GM18867 (cell line): ENCODE measurements at regions not wholly inside any gene's neighbourhood (a gene's known extent, or its start where the extent isn't known, plus 50 kb on each side); places are given as distances from the start of the nearest gene placed in this dataset.

Source experiments
- ATAC-seq: cut with Tn5 transposase; IDR thresholded peaks from one replicate; pipeline ENCODE4 v1.9.1; 2021; ENCODE audit warnings: mild to moderate bottlenecking, moderate library complexity; ENCODE audit not compliant: unreplicated experiment

GRCh38 chr12:105937009-105937408 is 201.7 kb downstream of the NUAK1 start:
- ATAC-seq, result no peak

- ATAC-seq, result no peak
Measured at GRCh38 chr12:105939181-105939721, 199.5 kb downstream of the NUAK1 start.

DNA sequence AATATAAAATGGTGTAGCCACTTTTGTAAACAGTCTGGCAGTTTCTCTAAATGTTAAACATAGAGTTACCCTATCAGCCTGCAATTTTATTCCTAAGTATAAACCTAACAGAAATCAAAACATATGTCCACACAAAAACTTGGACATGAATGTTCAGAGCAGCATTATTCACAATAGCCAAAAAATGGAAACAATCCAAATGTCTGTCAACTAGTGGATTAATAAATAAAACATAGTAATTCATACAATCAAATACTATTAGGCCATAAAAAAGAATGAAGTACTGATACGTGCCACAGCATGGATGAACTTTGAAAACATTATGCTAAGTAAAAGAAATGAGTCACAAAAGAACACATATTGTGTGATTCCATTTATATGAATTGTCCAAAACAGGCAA is 196.5 kb downstream of the NUAK1 start:
- no peak for ATAC-seq

GRCh38 chr12:105943525-105943924 is 195.2 kb downstream of the NUAK1 start:
- no peak for ATAC-seq

DNA sequence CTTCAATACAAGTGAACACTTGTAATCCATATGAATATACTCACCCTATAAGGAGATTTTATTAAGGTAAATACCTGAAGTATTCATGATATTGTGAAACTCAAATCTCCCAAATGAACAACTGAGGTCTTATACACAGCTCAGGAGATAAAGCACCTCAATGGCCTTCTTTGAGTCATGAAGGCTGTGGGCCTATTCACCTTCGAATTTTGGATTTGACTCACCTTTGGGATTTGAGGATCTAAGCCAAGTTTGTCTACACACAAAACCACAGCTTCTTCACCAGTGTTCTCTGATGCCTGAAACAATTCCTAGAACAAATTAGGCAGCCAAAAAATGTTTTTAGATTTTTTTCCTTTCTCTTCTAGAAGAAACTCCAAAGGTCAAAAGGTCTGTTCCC is 194.1 kb downstream of the NUAK1 start:
- no peak for ATAC-seq

GRCh38 chr12:105945880-105946279 is 192.9 kb downstream of the NUAK1 start:
- ATAC-seq, result no peak

GRCh38 chr12:105946493-105946901 is 192.3 kb downstream of the NUAK1 start:
- ATAC-seq, result no peak

- no peak for ATAC-seq
Measured at GRCh38 chr12:105947906-105948305, 190.8 kb downstream of the NUAK1 start.

- no peak for ATAC-seq
Measured at GRCh38 chr12:105948331-105948730, 190.4 kb downstream of the NUAK1 start.

DNA sequence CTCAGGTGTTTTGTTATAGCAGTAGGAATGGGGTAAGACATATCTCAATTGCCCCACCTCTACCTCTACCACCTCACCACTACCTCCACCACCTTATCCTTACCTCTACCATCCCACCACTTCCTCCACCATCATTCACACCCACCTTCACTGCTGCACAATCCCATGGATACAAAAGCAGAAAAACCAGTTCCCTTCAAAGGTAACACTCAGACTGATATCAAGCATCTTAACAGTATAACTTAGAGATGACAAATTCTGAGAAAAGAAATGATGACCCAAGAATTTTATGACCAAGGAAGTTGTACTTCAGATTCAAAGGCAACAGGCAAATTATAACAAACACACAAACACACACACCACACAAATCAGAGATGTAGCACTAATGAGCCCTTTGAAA is 189.4 kb downstream of the NUAK1 start:
- no peak for ATAC-seq

GRCh38 chr12:105951732-105952131 is 187.0 kb downstream of the NUAK1 start:
- ATAC-seq, result no peak

DNA sequence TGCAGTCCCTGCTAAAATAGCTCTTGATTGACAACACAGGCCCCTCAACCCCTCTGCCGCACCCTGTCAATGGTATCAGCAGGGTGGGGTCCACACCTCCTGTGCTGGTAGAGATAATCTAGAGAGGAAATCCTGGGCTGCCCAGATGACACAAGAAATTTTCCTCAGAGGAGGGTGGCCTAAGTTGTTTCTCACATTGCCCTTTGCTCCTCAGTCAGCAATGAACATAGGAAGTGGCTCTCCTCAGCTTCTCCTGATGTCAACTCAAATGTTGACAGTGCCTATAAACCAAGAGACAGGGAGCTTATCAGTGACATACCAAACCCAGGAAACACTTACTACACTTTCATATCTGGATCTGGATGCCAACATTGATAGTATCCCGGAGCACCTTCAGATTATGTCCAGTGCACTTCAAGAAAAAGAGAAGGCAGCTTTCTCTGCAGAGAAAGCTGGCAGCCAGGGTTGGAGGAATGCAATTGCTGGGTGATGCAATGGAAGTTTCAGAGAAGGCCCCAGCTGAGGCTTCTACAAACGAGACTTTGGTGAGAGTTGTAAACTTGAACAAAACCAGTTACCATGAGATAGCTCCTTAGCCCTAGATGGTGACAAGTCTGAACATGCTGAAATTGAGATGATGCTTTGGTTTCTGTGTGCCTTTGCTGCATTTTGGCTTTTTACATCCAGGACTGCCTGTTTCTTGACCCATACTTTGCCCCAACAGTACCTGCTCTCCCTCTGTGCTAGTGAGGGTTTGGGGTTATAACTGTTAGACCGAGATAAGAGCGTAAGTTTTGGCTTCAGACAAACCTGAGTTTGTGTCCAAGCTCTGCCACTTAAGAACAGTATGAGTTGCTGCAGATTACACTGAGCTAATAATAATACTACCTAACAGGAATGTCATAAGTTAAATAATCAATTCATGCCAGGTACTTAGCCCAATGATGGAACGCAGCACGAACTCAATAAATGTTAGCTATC is 183.5 kb downstream of the NUAK1 start:
- ATAC-seq, result no peak

GRCh38 chr12:105955976-105956375 is 182.8 kb downstream of the NUAK1 start:
- ATAC-seq, result no peak

DNA sequence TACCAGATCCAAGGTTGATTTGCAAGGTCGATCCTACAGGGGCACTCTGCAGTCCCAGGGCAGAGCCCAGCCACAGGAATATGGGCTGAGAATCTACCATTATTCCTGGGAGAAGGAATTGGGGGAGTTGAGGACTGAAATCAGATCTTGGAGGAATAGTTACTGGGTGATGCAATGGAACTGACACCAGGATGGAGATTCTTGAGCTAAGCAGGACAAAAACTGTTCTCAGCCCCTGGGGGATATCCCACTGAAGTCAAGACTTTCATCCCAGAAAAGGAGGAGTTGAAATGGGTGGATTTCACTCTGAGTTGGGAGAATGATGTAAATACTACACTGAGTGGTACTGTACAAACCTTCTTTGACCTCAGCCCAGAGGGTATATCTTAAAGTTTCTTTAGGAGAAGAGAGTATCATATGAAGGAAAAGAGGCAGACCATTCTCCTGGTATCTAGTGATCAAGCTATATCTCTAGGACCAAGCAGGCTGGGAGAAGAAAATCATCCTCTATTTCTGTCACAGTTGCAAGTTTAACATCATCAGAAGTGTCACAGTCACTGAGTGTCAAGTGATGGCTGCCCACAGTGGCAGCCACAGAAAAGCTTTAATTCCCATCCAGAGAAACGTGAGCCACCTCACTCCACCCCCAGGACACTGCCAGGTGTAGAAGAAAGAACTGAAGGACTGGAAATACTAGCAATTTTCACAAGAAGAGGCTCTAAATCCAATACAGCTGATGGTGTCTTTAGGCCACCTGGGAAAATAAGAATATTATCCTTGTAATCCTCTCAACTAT is 181.9 kb downstream of the NUAK1 start:
- no peak for ATAC-seq

- no peak for ATAC-seq
Measured at GRCh38 chr12:105960319-105961083, 178.3 kb downstream of the NUAK1 start.

GRCh38 chr12:105961821-105962671 is 176.7 kb downstream of the NUAK1 start:
- no peak for ATAC-seq

DNA sequence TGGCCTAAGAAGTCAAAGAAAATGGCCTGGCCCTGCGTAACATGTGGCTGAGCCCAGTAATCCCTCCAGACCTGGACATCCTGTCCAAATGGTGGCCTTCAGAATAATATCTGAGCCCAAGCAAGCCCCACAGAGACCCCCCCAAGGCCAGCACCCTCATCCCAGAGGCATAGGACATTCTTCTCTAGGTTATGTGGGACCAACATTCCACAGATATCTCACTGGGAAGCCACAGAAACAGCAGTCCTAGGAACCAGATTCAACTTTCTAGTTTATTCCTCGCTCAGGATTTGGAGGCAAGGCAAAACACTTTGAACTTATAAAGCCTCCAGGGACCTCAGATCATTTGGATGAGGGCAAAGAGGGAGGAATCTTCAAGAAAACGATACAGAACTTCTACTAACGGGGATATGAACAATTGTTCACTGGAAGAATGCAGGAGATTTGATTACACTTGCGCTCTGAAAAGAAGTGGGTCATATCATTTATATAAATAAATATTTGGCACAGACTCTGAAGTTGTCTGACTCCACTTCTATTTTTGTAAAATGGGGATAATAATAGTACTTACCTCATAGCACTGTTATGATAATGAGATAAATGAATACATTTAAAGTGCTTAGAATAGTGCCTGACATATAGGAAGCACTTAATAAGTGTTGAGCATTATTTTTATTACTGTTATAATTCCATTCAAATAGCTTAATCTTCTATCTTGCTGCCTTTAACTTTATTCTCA is 171.5 kb downstream of the NUAK1 start:
- no peak for ATAC-seq

- ATAC-seq, result no peak
Measured at GRCh38 chr12:105968025-105968424, 170.7 kb downstream of the NUAK1 start.

- no peak for ATAC-seq
Measured at GRCh38 chr12:105970885-105971284, 167.9 kb downstream of the NUAK1 start.
